ENCODE measurements at regions not wholly inside any gene's neighbourhood (a gene's known extent, or its start where the extent isn't known, plus 50 kb on each side); places are given as distances from the start of the nearest gene placed in this dataset.

DNA sequence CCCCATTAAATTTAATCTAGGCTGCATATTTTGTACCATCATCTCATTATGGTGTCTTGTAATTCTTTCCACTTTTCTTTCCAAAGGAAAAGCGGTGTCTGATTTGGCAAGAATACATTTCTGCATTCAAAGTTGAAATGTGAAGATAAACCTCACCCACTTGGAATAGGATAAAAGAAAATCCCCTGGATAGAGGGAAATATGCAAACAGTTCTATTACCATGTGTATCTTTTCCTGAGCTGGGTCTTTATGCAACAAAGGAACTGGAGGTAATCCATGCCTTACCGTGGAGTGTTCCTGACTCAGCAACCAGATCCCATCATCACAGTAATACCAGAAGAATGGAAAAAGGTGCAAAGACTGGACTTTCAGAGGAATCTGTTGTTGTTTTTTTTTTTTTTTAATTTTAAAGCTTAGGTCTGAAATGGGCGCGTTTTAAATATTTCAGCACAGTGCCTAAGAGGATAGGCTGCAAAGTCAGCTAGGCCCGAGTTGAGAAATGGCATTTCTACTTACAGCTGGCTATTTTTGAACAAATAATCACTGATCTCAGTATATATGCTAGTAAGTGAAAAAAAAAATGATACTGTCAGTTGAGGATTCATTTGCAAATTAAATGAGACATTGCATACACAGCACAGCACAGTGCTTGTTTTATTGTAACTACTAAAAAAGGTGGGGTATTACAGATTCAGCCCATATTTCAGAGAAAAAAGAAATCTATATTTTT, 55.5 kb upstream of the ADAMTS9 start:
- no peak for DNase-seq (ENCODE audit: low spot score)

DNA sequence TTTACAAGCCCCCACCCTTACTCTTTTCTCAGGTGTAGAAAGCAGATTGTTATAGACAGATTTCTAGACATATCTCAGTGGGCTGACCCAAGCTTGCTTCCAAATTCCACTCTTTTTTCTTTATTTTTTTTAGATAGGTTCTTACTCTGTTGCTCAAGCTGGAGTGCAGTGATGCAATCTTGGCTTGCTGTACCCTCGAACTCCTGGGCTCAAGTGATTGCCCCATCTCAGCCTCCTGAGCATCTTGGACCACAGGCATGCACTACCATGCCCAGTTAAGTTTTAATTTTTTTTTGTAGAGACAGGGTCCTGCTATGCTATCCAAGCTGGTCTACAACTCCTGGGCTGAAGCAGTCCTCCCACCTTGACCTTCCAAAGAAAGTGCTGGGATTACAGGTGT, 53.5 kb upstream of the ADAMTS9 start:
- DNase-seq (ENCODE audit: low spot score): no peak

DNA sequence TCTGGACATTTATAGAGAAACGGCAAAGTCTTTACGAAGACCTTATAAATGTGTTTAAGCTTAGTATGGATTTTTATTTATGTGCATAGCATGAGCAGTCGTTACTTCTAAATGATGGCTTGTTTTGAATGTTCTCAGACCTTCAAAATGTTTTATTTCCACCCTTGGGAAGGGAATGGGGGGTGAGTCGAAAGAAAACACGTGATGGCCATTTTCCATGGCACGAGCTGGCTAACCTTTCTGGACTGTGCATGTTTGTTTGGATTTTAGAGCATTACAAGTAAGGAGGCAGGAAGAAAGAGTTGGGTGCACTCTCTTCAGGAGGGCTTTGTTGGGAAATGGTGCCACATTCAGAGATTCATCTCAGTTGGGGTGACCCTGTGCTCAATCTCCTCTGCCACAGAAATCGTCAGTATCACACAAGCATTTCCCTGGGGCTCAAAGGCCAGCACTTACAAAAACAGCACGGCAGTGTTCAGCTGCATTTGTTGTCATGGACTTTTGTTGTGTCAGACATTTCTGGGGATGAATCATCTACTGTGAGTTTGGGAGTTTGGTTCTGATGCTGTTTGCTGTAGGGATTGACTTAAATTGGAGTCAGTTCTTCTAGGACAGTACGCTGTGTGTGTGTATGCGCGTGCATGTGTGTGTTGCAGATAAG, 52.3 kb upstream of the ADAMTS9 start:
- DNase-seq (ENCODE audit: low spot score): peak; percentile 58

Measured in kidney tubule cell (primary cell).